RWPE1 (cell line): ENCODE measurements at regions not wholly inside any gene's neighbourhood (a gene's known extent, or its start where the extent isn't known, plus 50 kb on each side); places are given as distances from the start of the nearest gene placed in this dataset.
"Not testable (repeated sequence)": the region's sequence is repeated elsewhere in the genome, so short reads cannot be mapped to it uniquely, and the experiment has no call there.

Source experiments
- CTCF ChIA-PET: fragments of 350-600 bp; sonication (Branson Sonifier 250); formaldehyde crosslinking; extraction: SDS; loops from one replicate; lab custom pipeline; 2021; lab: Yijun Ruan, JAX
- POLR2A ChIA-PET: fragments of 400-600 bp; formaldehyde crosslinking; extraction: SDS; loops from one replicate; lab custom pipeline; 2020; ENCODE audit warnings: antibody characterized with exemption; ENCODE audit not compliant: low non-redundant PET; lab: Yijun Ruan, JAX
- DNase-seq: peaks from one replicate; pipeline ENCODE4 v3.0.0; 2012; ENCODE audit warnings: low spot score
- H3K27ac ChIP-seq: fragments of 450-650 bp; 2 replicates; pipeline ENCODE4 v1.5.1; 2017
- TF ChIP-seq, protein P1 (sequence below): fragments of 450-650 bp; conservative IDR thresholded peaks from 2 replicates; pipeline ENCODE4 v1.5.1; 2017; ENCODE audit warnings: low read depth, mild to moderate bottlenecking

DNA sequence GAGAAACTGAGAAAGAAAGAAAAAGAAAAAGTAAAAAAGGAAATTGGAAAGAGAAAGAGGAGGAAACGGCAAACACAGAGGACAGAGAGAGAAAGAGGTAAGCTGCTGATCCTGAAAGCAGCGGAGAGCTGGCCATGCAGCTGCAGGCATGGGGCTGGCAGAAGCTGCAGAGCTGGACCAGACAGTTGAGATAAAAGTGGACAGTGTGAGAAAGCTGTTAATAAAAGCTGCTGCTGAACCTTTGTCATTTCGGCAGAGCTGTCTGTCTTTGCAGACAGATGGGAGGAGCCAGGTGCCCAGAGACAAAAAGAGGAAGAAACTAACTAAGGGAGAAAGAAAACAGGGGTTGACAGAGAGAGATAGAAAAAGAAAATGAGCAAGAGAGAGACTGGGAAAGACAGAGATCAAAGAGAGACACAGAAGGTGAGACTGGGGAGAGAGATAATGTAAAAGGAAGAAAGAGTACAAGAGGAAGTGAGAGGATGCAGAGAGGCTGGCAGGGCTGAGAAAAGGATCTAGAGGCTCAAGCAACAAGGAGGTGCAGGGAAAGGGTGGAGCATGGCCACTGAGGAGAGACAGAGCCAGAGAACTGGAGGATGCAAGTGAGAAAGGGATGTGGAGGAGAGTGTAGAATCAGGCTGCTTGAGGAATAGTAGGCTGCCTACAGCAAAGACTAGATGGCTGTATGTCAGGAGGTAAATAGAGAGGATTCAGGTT is 376.8 kb upstream of the FGF16 start:
- ChIA-PET POLR2A (no interaction called here), CTCF (no interaction called here)
- no peak for DNase-seq
- TF ChIP-seq, protein P1, sequence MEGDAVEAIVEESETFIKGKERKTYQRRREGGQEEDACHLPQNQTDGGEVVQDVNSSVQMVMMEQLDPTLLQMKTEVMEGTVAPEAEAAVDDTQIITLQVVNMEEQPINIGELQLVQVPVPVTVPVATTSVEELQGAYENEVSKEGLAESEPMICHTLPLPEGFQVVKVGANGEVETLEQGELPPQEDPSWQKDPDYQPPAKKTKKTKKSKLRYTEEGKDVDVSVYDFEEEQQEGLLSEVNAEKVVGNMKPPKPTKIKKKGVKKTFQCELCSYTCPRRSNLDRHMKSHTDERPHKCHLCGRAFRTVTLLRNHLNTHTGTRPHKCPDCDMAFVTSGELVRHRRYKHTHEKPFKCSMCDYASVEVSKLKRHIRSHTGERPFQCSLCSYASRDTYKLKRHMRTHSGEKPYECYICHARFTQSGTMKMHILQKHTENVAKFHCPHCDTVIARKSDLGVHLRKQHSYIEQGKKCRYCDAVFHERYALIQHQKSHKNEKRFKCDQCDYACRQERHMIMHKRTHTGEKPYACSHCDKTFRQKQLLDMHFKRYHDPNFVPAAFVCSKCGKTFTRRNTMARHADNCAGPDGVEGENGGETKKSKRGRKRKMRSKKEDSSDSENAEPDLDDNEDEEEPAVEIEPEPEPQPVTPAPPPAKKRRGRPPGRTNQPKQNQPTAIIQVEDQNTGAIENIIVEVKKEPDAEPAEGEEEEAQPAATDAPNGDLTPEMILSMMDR, result no peak
- H3K27ac ChIP-seq, result no peak overlapping the region

DNA sequence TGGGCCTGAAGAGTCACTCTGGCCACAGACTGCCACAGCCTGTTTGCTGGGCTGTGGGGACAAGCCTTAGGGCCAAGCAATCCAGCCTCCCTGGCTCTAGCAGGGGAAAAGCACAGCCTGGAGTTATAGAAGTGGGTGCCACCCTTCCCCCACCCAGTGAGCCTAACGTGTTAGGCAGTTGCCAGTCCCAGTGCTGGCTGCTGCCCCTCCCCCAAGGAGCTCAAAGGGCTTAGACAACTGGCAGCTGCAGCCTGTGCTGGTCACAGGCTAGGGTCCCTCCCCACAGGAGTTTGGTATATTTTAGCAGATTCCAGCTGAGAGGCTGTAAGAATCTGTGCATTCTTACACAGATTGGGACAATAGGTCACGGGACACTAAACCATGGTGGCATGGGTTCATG is 370.3 kb upstream of the FGF16 start:
- H3K27ac ChIP-seq, result no peak overlapping the region
- DNase-seq, result no peak
- CTCF ChIA-PET, result no interaction called here
- TF ChIP-seq, protein P1, result no peak
- POLR2A ChIA-PET, result no interaction called here

DNA sequence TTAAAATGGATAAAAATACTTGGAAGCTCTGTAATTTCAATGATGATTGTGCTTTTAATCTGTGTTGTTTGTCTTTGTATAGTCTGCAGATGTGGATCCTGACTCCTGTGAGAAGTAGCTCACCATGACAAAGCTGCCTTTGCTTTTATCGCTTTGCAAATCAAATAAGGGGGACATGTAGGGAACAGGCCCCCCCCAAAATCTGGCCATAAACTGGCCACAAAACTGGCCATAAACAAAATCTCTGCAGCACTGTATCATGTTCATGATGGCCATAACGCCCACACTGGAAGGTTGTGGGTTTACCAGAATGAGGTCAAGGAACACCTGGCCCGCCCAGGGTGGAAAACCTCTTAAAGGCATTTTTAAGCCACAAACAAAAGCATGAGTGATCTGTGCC is 366.0 kb upstream of the FGF16 start:
- H3K27ac ChIP-seq, POLR2A ChIA-PET, DNase-seq, CTCF ChIA-PET: not testable (repeated sequence)

DNA sequence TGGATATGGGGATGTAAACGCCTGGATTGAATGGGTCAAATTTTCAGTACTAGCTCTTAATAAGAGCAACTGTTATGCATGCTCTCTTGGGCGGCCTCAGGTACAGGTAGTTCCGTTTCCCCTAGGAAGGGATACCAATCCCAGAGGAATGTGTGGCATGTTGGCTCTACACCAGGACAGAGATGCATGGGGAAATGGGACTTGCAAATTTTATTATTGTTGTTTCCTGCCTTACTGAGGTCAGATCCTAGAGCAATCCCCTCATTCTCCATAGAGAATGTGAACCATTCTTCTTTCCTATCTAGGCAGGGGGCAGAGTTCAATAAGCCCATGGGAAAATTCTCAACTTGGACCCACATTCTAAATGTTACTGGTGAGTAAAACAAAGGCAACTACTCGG is 361.8 kb upstream of the FGF16 start:
- ChIA-PET CTCF (no interaction called here), POLR2A (no interaction called here)
- H3K27ac ChIP-seq, result no peak overlapping the region
- DNase-seq, result no peak
- TF ChIP-seq, protein P1, result no peak

DNA sequence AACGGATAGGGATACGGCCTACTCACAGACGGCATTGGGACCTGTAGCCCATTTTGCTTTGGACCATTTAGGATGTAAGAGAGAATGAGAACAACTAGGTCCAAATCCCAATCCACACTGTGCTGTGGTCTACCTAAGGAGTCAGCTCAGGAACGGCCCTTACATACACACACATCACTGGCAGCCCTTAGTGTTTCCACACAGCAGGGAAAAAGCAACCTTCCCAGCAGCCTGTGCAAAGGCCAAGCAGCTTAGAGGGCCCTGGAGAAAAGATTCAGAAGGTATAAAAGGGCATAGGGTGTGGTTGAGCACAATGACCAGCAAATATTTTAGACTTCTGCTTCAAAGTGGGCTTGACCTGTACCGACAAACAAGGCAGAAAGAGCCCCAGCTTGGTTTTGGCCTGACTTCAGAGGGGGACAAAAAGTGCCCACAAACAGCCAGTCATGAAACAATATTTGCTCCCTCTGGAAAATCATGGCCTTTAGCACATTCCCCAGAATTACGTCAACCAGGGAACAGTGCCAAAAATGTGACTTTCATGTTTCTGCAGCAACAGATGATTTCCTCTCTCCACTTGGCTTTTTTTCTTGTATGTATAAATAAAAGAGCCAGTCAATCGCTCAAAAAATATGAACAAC is 359.5 kb upstream of the FGF16 start:
- H3K27ac ChIP-seq, result no peak overlapping the region
- ChIA-PET CTCF (no interaction called here), POLR2A (no interaction called here)
- TF ChIP-seq, protein P1, result no peak
- no peak for DNase-seq

DNA sequence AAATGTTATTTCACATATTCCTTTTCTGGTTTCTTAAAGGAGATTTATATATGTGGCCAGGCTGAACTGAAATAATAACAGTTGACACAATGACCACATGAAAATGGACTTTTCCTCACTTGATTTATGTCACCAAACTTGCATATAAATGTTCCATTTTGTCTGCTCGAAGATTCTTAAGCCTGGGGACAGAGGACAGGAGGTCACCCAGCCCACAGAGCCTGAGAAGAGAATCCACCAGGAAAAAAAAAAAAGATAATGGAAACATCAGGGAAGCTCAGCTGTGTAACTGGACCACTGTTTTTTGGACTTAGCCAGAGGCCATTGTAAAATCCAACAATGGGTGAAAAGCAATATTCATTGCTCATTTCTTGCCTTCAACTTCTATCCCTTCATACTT is 359.0 kb upstream of the FGF16 start:
- TF ChIP-seq, protein P1, result no peak
- ChIA-PET CTCF (no interaction called here), POLR2A (no interaction called here)
- H3K27ac ChIP-seq, result no peak overlapping the region
- no peak for DNase-seq

DNA sequence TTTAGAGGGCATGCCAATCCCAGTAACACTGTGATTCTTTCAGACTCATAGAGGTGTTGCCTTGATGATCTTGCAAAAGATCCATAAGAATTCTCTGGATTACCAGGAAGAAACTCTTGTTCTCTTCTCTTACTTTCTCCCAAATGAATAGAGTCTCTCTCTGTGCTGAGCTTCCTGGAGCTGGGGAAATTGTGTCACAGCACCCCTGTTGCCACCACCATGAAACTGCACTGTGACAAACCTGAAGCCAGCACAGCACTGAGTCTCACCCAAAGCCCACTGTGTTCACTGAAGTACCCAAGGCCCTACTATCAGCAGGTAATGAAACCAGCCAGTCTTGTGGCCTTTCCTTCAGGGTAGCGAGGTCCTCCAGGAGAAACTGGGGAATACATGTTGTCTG is 332.7 kb upstream of the FGF16 start:
- ChIA-PET POLR2A (no interaction called here), CTCF (no interaction called here)
- H3K27ac ChIP-seq, result no peak overlapping the region
- no peak for DNase-seq
- TF ChIP-seq, protein P1, result no peak
